ENCODE measurements at regions not wholly inside any gene's neighbourhood (a gene's known extent, or its start where the extent isn't known, plus 50 kb on each side); places are given as distances from the start of the nearest gene placed in this dataset.

DNA sequence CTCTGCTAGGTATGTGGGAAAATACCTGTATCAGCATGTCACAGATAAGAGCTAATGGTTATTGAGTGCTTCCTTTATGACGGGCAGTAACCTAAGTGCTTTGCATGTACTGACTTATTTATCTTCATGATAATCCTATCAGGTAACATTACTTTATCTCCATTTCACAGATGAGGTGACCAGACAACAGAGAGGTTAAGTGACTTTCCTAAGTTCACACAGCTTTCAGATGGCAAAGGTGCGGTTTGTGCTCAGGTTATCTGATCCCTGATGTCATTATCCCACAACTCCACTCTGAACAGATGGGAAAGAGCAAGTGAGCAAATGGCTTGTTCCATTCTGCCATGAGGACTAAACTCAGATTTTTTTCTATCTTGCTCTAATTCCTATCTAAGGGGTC is 217.0 kb upstream of the PODXL start:
- no peak overlapping the region for H3K4me3 ChIP-seq (ENCODE audit: low read depth in 1 of 2, low read length in 2 of 2)
- no peak overlapping the region for H3K4me2 ChIP-seq (ENCODE audit: insufficient read depth, low read length)
- no peaks in the 10 kb centered on the region for H3K9me3 ChIP-seq (ENCODE audit: insufficient read depth, low read length, severe bottlenecking)
- no peaks in the 10 kb centered on the region for H3K36me3 ChIP-seq (ENCODE audit: insufficient read depth, low read length)
- no peak overlapping the region for H3K9ac ChIP-seq (ENCODE audit: low read depth, low read length)
- no peaks in the 10 kb centered on the region for H3K79me2 ChIP-seq (ENCODE audit: insufficient read depth, low read length)
- H3K4me1 ChIP-seq (ENCODE audit: insufficient read depth, low read length), result no peaks in the 10 kb centered on the region
- peaks cover 6% of the 10 kb centered on the region for H3K27me3 ChIP-seq (ENCODE audit: insufficient read depth, low read length, poor library complexity)
- H3K27ac ChIP-seq (ENCODE audit: low read length), result no peak overlapping the region
- H4K20me1 ChIP-seq (ENCODE audit: insufficient read depth, low read length), result no peaks in the 10 kb centered on the region
- no peak overlapping the region for H2AFZ ChIP-seq (ENCODE audit: low read depth, low read length)
- TF ChIP-seq, protein P1, sequence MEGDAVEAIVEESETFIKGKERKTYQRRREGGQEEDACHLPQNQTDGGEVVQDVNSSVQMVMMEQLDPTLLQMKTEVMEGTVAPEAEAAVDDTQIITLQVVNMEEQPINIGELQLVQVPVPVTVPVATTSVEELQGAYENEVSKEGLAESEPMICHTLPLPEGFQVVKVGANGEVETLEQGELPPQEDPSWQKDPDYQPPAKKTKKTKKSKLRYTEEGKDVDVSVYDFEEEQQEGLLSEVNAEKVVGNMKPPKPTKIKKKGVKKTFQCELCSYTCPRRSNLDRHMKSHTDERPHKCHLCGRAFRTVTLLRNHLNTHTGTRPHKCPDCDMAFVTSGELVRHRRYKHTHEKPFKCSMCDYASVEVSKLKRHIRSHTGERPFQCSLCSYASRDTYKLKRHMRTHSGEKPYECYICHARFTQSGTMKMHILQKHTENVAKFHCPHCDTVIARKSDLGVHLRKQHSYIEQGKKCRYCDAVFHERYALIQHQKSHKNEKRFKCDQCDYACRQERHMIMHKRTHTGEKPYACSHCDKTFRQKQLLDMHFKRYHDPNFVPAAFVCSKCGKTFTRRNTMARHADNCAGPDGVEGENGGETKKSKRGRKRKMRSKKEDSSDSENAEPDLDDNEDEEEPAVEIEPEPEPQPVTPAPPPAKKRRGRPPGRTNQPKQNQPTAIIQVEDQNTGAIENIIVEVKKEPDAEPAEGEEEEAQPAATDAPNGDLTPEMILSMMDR (IDR thresholded peaks at IDR 0.05; ENCODE audit: borderline replicate concordance, extremely low read depth, low read length, poor library complexity, severe bottlenecking), result no peak
- TF ChIP-seq EZH2 (IDR thresholded peaks at IDR 0.05; ENCODE audit: borderline replicate concordance, low read depth, low read length, severe bottlenecking), result no peak
- ATAC-seq (ENCODE audit: insufficient read depth, low read depth) (no peak), DNase-seq (no peak)

DNA sequence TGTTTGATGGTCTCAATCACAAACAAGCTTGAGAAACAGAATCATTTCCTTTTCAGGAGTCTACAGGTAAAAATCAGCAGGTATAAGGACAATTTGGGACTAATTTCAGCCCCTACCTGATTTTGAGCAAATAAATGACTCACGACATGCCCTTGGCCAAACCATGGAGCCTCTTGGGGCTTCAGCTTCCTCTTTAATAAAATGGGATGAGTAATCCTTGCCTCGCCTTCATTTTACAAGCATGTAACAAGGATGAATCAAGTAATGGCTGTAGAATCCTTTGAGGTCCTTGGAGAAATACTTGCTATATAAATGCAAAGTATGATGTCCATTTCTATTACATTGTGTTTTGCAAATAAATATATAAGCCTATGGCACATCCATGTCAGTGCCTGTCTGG is 212.8 kb upstream of the PODXL start:
- Histone ChIP-seq H3K4me3 (ENCODE audit: low read depth in 1 of 2, low read length in 2 of 2) (no peak overlapping the region), H2AFZ (ENCODE audit: low read depth, low read length) (no peak overlapping the region), H3K36me3 (ENCODE audit: insufficient read depth, low read length) (no peaks in the 10 kb centered on the region), H4K20me1 (ENCODE audit: insufficient read depth, low read length) (no peaks in the 10 kb centered on the region), H3K4me2 (ENCODE audit: insufficient read depth, low read length) (no peak overlapping the region), H3K9ac (ENCODE audit: low read depth, low read length) (no peak overlapping the region), H3K27me3 (ENCODE audit: insufficient read depth, low read length, poor library complexity) (peaks cover 6% of the 10 kb centered on the region), H3K79me2 (ENCODE audit: insufficient read depth, low read length) (no peaks in the 10 kb centered on the region), H3K9me3 (ENCODE audit: insufficient read depth, low read length, severe bottlenecking) (no peaks in the 10 kb centered on the region), H3K4me1 (ENCODE audit: insufficient read depth, low read length) (no peaks in the 10 kb centered on the region), H3K27ac (ENCODE audit: low read length) (no peak overlapping the region)
- no peak for TF ChIP-seq EZH2 (IDR thresholded peaks at IDR 0.05; ENCODE audit: borderline replicate concordance, low read depth, low read length, severe bottlenecking)
- TF ChIP-seq, protein P1 (IDR thresholded peaks at IDR 0.05; ENCODE audit: borderline replicate concordance, extremely low read depth, low read length, poor library complexity, severe bottlenecking), result no peak
- ATAC-seq (ENCODE audit: insufficient read depth, low read depth) (no peak), DNase-seq (no peak)

DNA sequence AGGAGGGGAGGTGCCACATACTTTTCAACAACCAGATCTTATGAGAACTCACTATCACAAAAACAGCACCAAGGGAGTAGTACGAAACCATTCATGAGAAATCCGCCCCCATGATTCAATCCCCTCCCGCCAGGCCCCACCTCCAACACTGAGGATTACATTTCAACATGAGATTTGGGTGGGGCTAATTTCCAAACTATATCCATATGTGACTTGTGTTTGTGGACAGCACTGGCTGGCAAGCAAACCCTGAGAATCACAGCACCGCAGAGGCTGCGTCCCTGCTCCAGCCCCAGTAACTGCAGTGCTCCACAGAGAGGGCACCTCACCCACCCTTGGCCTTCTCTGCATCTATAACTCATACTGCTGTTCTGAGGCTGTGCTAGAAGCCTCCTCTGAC is 211.2 kb upstream of the PODXL start:
- H3K36me3 ChIP-seq (ENCODE audit: insufficient read depth, low read length), result no peaks in the 10 kb centered on the region
- no peaks in the 10 kb centered on the region for H4K20me1 ChIP-seq (ENCODE audit: insufficient read depth, low read length)
- TF ChIP-seq, protein P1 (IDR thresholded peaks at IDR 0.05; ENCODE audit: borderline replicate concordance, extremely low read depth, low read length, poor library complexity, severe bottlenecking), result no peak
- TF ChIP-seq EZH2 (IDR thresholded peaks at IDR 0.05; ENCODE audit: borderline replicate concordance, low read depth, low read length, severe bottlenecking), result no peak
- no peaks in the 10 kb centered on the region for H3K79me2 ChIP-seq (ENCODE audit: insufficient read depth, low read length)
- H3K4me2 ChIP-seq (ENCODE audit: insufficient read depth, low read length), result no peak overlapping the region
- ATAC-seq (ENCODE audit: insufficient read depth, low read depth), result no peak
- H3K9me3 ChIP-seq (ENCODE audit: insufficient read depth, low read length, severe bottlenecking), result no peaks in the 10 kb centered on the region
- no peak for DNase-seq
- no peak overlapping the region for H3K27ac ChIP-seq (ENCODE audit: low read length)
- no peaks in the 10 kb centered on the region for H3K4me1 ChIP-seq (ENCODE audit: insufficient read depth, low read length)
- no peak overlapping the region for H3K9ac ChIP-seq (ENCODE audit: low read depth, low read length)
- H3K4me3 ChIP-seq (ENCODE audit: low read depth in 1 of 2, low read length in 2 of 2), result no peak overlapping the region
- H2AFZ ChIP-seq (ENCODE audit: low read depth, low read length), result no peak overlapping the region
- H3K27me3 ChIP-seq (ENCODE audit: insufficient read depth, low read length, poor library complexity), result peaks cover 6% of the 10 kb centered on the region

DNA sequence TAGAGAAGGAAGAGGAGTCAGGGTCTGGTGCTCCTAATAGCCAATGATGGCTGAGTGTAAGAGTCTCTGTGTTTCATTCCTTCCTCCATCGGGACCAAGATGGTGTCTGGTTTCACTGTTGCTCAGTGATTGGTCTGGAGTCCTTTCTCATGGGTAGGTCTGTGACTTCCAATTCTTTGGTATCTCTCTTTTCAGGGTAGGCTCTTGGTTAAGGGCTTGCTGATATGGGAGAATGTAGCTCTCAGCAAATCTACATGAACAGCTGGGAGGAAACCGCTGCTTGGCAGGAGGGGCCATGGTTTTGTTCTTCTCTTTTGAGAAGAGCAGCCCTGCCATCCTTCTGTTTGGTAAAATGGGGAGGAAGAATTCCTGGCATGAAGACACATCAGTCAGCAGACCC is 209.1 kb upstream of the PODXL start:
- H3K4me2 ChIP-seq (ENCODE audit: insufficient read depth, low read length), result no peak overlapping the region
- H3K27me3 ChIP-seq (ENCODE audit: insufficient read depth, low read length, poor library complexity), result peaks cover 6% of the 10 kb centered on the region
- TF ChIP-seq, protein P1 (IDR thresholded peaks at IDR 0.05; ENCODE audit: borderline replicate concordance, extremely low read depth, low read length, poor library complexity, severe bottlenecking), result no peak
- no peak for TF ChIP-seq EZH2 (IDR thresholded peaks at IDR 0.05; ENCODE audit: borderline replicate concordance, low read depth, low read length, severe bottlenecking)
- H3K4me3 ChIP-seq (ENCODE audit: low read depth in 1 of 2, low read length in 2 of 2), result no peak overlapping the region
- no peak overlapping the region for H3K27ac ChIP-seq (ENCODE audit: low read length)
- H3K36me3 ChIP-seq (ENCODE audit: insufficient read depth, low read length), result no peaks in the 10 kb centered on the region
- no peaks in the 10 kb centered on the region for H3K4me1 ChIP-seq (ENCODE audit: insufficient read depth, low read length)
- ATAC-seq (ENCODE audit: insufficient read depth, low read depth) (no peak), DNase-seq (no peak)
- H2AFZ ChIP-seq (ENCODE audit: low read depth, low read length), result no peak overlapping the region
- no peak overlapping the region for H3K9ac ChIP-seq (ENCODE audit: low read depth, low read length)
- no peaks in the 10 kb centered on the region for H3K9me3 ChIP-seq (ENCODE audit: insufficient read depth, low read length, severe bottlenecking)
- H3K79me2 ChIP-seq (ENCODE audit: insufficient read depth, low read length), result no peaks in the 10 kb centered on the region
- H4K20me1 ChIP-seq (ENCODE audit: insufficient read depth, low read length), result no peaks in the 10 kb centered on the region
